ENCODE measurements at regions not wholly inside any gene's neighbourhood (a gene's known extent, or its start where the extent isn't known, plus 50 kb on each side); places are given as distances from the start of the nearest gene placed in this dataset.

- Histone ChIP-seq H3K79me2 (ENCODE audit: insufficient read depth, low read length) (no peaks in the 10 kb centered on the region), H3K36me3 (ENCODE audit: control insufficient read depth in 1 of 2, insufficient read depth in 2 of 2, low read length in 2 of 2) (no peaks in the 10 kb centered on the region), H3K27me3 (ENCODE audit: insufficient read depth, low read length) (no peaks in the 10 kb centered on the region), H2AFZ (ENCODE audit: low read depth, low read length, poor library complexity, severe bottlenecking) (no peak overlapping the region), H3K4me2 (ENCODE audit: low read length) (no peak overlapping the region), H3K9me2 (ENCODE audit: insufficient read depth) (no peaks in the 10 kb centered on the region), H3K9me3 (ENCODE audit: control insufficient read depth in 1 of 2, insufficient read depth in 1 of 2, low read depth in 1 of 2, low read length in 2 of 2) (no peaks in the 10 kb centered on the region), H3K4me1 (ENCODE audit: control insufficient read depth in 1 of 2, insufficient read depth in 2 of 2, low read length in 2 of 2) (no peaks in the 10 kb centered on the region), H4K20me1 (ENCODE audit: insufficient read depth) (no peaks in the 10 kb centered on the region), H3K9ac (ENCODE audit: low read length) (no peak overlapping the region), H3K27ac (ENCODE audit: low read depth, low read length) (no peak overlapping the region), H3K4me3 (replicated peaks in 1 of 2; ENCODE audit: low read depth in 1 of 2, low read length in 2 of 2) (no peak overlapping the region)
- CTCF ChIA-PET, result no interaction called here
- no TSS peak for BruUV-seq (replicated peaks)
- TF ChIP-seq SRF (IDR thresholded peaks at IDR 0.05; ENCODE audit: low read depth) (no peak), YY1 (IDR thresholded peaks at IDR 0.05; ENCODE audit: extremely low read depth, insufficient replicate concordance, low read depth, low read length) (no peak), EGR1 (IDR thresholded peaks at IDR 0.05; ENCODE audit: low read depth) (no peak), SP1 (IDR thresholded peaks at IDR 0.05; ENCODE audit: low read depth) (no peak), CBX3 (IDR thresholded peaks at IDR 0.05; ENCODE audit: low read depth) (no peak), ZNF274 (IDR thresholded peaks at IDR 0.05; ENCODE audit: low read depth, low read length) (no peak), RAD21 (IDR thresholded peaks at IDR 0.05; ENCODE audit: low read depth) (no peak), ZFX (IDR thresholded peaks at IDR 0.05) (no peak), POLR2A (IDR thresholded peaks at IDR 0.05; ENCODE audit: borderline replicate concordance, extremely low read depth, insufficient read depth, insufficient read length) (no peak), POLR2AphosphoS5 (IDR thresholded peaks at IDR 0.05; ENCODE audit: low read depth, low read length) (no peak)
- TF ChIP-seq, protein P1, sequence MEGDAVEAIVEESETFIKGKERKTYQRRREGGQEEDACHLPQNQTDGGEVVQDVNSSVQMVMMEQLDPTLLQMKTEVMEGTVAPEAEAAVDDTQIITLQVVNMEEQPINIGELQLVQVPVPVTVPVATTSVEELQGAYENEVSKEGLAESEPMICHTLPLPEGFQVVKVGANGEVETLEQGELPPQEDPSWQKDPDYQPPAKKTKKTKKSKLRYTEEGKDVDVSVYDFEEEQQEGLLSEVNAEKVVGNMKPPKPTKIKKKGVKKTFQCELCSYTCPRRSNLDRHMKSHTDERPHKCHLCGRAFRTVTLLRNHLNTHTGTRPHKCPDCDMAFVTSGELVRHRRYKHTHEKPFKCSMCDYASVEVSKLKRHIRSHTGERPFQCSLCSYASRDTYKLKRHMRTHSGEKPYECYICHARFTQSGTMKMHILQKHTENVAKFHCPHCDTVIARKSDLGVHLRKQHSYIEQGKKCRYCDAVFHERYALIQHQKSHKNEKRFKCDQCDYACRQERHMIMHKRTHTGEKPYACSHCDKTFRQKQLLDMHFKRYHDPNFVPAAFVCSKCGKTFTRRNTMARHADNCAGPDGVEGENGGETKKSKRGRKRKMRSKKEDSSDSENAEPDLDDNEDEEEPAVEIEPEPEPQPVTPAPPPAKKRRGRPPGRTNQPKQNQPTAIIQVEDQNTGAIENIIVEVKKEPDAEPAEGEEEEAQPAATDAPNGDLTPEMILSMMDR (IDR thresholded peaks at IDR 0.05 in 2 of 3, conservative IDR thresholded peaks at IDR 0.05 in 1 of 3; ENCODE audit: borderline replicate concordance in 1 of 3, insufficient read depth in 1 of 3, low read depth in 2 of 3, low read length in 2 of 3), result no peak
- POLR2A ChIA-PET, result no interaction called here
- RAD21 ChIA-PET (ENCODE audit: low non-redundant PET in 1 of 2, low total read pairs in 2 of 2, uncharacterized antibody in 2 of 2, unreplicated experiment in 2 of 2), result no interaction called here
- no peak for ATAC-seq
- intact Hi-C loops (cut with micrococcal nuclease), result no loop called here
- no peak for DNase-seq (ENCODE audit: low read depth, low spot score)
Measured at GRCh38 chr7:46022397-46022796, 101.3 kb upstream of the IGFBP3 start.
